IMR-90 (cell line): ENCODE measurements at regions not wholly inside any gene's neighbourhood (a gene's known extent, or its start where the extent isn't known, plus 50 kb on each side); places are given as distances from the start of the nearest gene placed in this dataset.

Experiments used
- ATAC-seq: fragments of 200-7000 bp; cut with Tn5 transposase; 2 replicates; pipeline ENCODE4 v1.9.1; 2020; ENCODE audit warnings: low read depth, mild to moderate bottlenecking, moderate library complexity
- BruUV-seq: library from RNA; stranded (reverse); fragments of 400-500 nt; replicated peaks from 2 replicates; lab custom pipeline; 2021; lab: Mats Ljungman, UMichigan
- CTCF ChIA-PET: fragments of 300-600 bp; formaldehyde crosslinking; extraction: SDS; loops from one replicate; lab custom pipeline; 2021; ENCODE audit warnings: antibody characterized with exemption; lab: Yijun Ruan, JAX
- POLR2A ChIA-PET: fragments of 300-600 bp; sonication (Branson Sonifier 250); formaldehyde crosslinking; loops from one replicate; lab custom pipeline; 2022; ENCODE audit warnings: antibody characterized with exemption; ENCODE audit not compliant: unreplicated experiment; lab: Charles Lee
- DNase-seq: peaks from one replicate; pipeline ENCODE4 v3.0.0; 2013
- H2AFZ ChIP-seq: replicated peaks from 2 replicates; pipeline ENCODE3; 2013; ENCODE audit warnings: low read length, mild to moderate bottlenecking; ENCODE audit not compliant: poor library complexity
- H2AK5ac ChIP-seq: 2 replicates; pipeline ENCODE4 v1.6.1; 2013; ENCODE audit warnings: low read depth, low read length, inconsistent platforms
- H2AK9ac ChIP-seq: replicated peaks from 2 replicates; pipeline ENCODE3; 2013; ENCODE audit warnings: mild to moderate bottlenecking, low read depth, low read length, moderate library complexity; ENCODE audit not compliant: poor library complexity
- H2BK120ac ChIP-seq: 2 replicates; pipeline ENCODE4 v1.6.1; 2013; ENCODE audit warnings: low read depth, low read length, inconsistent platforms
- H2BK15ac ChIP-seq: 3 replicates; pipeline ENCODE4 v1.6.1; 2013; ENCODE audit warnings: low read depth, low read length, inconsistent platforms
- H2BK20ac ChIP-seq: 2 replicates; pipeline ENCODE4 v1.6.1; 2013; ENCODE audit warnings: low read depth, mild to moderate bottlenecking, inconsistent platforms, low read length, moderate library complexity
- H2BK5ac ChIP-seq: 2 replicates; pipeline ENCODE4 v1.6.1; 2013; ENCODE audit warnings: mild to moderate bottlenecking, low read depth, low read length, inconsistent platforms; ENCODE audit not compliant: poor library complexity, severe bottlenecking
- H3K14ac ChIP-seq: replicated peaks from 2 replicates; pipeline ENCODE4 v1.6.1; 2013; ENCODE audit warnings: low read depth, low read length, inconsistent platforms
- H3K18ac ChIP-seq: 2 replicates; pipeline ENCODE4 v1.6.1; 2013; ENCODE audit warnings: low read depth, low read length, control low read depth
- H3K23ac ChIP-seq: 2 replicates; pipeline ENCODE4 v1.6.1; 2013; ENCODE audit warnings: low read depth, low read length, inconsistent platforms
- H3K27ac ChIP-seq: 2 replicates; pipeline ENCODE4 v1.5.1; 2013; ENCODE audit warnings: mild to moderate bottlenecking, control low read depth, low read length; ENCODE audit not compliant: insufficient read depth
- H3K27me3 ChIP-seq: 2 replicates; pipeline ENCODE4 v1.6.1; 2013; ENCODE audit warnings: low read length; ENCODE audit not compliant: control insufficient read depth, insufficient read depth
- H3K36me3 ChIP-seq: 2 replicates; pipeline ENCODE4 v1.6.1; 2013; ENCODE audit warnings: low read length, mixed read lengths; ENCODE audit not compliant: control insufficient read depth, insufficient read depth
- H3K4ac ChIP-seq: 2 replicates; pipeline ENCODE4 v1.6.1; 2013; ENCODE audit warnings: low read depth, low read length, inconsistent platforms
- H3K4me1 ChIP-seq: 2 replicates; pipeline ENCODE4 v1.6.1; 2013; ENCODE audit warnings: low read length, mixed read lengths; ENCODE audit not compliant: control insufficient read depth, insufficient read depth
- H3K4me2 ChIP-seq: 2 replicates; pipeline ENCODE4 v1.6.1; 2013; ENCODE audit warnings: low read depth, mild to moderate bottlenecking, control low read depth, low read length, moderate library complexity
- H3K4me3 ChIP-seq: 2 replicates; pipeline ENCODE4 v1.5.1; 2013; ENCODE audit warnings: low read depth, mild to moderate bottlenecking, control low read depth, low read length, moderate library complexity; ENCODE audit not compliant: insufficient read depth
- H3K56ac ChIP-seq: 2 replicates; pipeline ENCODE4 v1.6.1; 2013; ENCODE audit warnings: low read length, inconsistent platforms; ENCODE audit not compliant: insufficient read depth; ENCODE audit errors: extremely low read depth
- H3K79me1 ChIP-seq, 2 experiments: 2 replicates each; pipeline ENCODE4 v1.6.1; 2013; ENCODE audit warnings: low read length in 2 of 2, inconsistent platforms in 1 of 2, low read depth in 1 of 2
- H3K9ac ChIP-seq: 2 replicates; pipeline ENCODE4 v1.6.1; 2013; ENCODE audit warnings: low read depth, low read length, control low read depth
- H3K9me1 ChIP-seq: 2 replicates; pipeline ENCODE4 v1.6.1; 2013; ENCODE audit warnings: low read length, inconsistent platforms; ENCODE audit not compliant: insufficient read depth
- H3K9me3 ChIP-seq: 2 replicates; pipeline ENCODE4 v1.6.1; 2013; ENCODE audit warnings: low read length; ENCODE audit not compliant: control insufficient read depth, insufficient read depth
- H4K20me1 ChIP-seq: 2 replicates; pipeline ENCODE4 v1.6.1; 2013; ENCODE audit warnings: low read length, inconsistent platforms; ENCODE audit not compliant: insufficient read depth
- H4K5ac ChIP-seq: 2 replicates; pipeline ENCODE4 v1.6.1; 2013; ENCODE audit warnings: mild to moderate bottlenecking, low read depth, low read length, control low read depth
- H4K8ac ChIP-seq, 2 experiments: 2 replicates each; pipeline ENCODE4 v1.6.1; 2013; ENCODE audit warnings: low read depth in 2 of 2, low read length in 2 of 2, control low read depth in 1 of 2, inconsistent platforms in 1 of 2
- H4K91ac ChIP-seq: 2 replicates; pipeline ENCODE4 v1.6.1; 2013; ENCODE audit warnings: low read depth, low read length, inconsistent platforms; ENCODE audit not compliant: insufficient read depth
- CHD1 ChIP-seq: IDR thresholded peaks from 2 replicates; pipeline ENCODE4 v1.6.1; 2012; ENCODE audit warnings: low read depth, low read length, improper control_type of control experiment
- MAFK ChIP-seq: IDR thresholded peaks from 2 replicates; pipeline ENCODE4 v1.6.1; 2012; ENCODE audit warnings: low read depth, low read length, improper control_type of control experiment
- MAZ ChIP-seq: IDR thresholded peaks from 2 replicates; pipeline ENCODE4 v1.6.1; 2012; ENCODE audit warnings: low read depth, mild to moderate bottlenecking, low read length, improper control_type of control experiment, moderate library complexity, borderline replicate concordance
- MXI1 ChIP-seq: IDR thresholded peaks from 2 replicates; pipeline ENCODE4 v1.6.1; 2012; ENCODE audit warnings: low read depth, mild to moderate bottlenecking, low read length, moderate library complexity, borderline replicate concordance
- RAD21 ChIP-seq: IDR thresholded peaks from 2 replicates; pipeline ENCODE4 v1.6.1; 2012; ENCODE audit warnings: low read length, improper control_type of control experiment
- SMC3 ChIP-seq: fragments of 150-350 bp; IDR thresholded peaks from 2 replicates; pipeline ENCODE4 v1.6.1; 2016; ENCODE audit warnings: low read depth, mild to moderate bottlenecking, antibody characterized with exemption, low read length, moderate library complexity
- WGBS, 2 experiments: methylation state at CpG; one replicate each; pipeline versions ENCODE4 v1.1.5 to v1.1.7; 2013; ENCODE audit warnings: missing lambda C conversion rate in 2 of 2; ENCODE audit not compliant: insufficient read length in 1 of 2; ENCODE audit errors: extremely low coverage in 2 of 2; 5-methylcytosine and 5-hydroxymethylcytosine counted together
- dilution Hi-C: fragments of 300-500 bp; cut with HindIII; formaldehyde crosslinking; loops from one replicate; pipeline ENCODE4 v1.14.3; 2018; ENCODE audit warnings: low sequenced_read_pairs; ENCODE audit not compliant: unreplicated experiment
- in situ Hi-C: fragments of 300-500 bp; cut with MboI; formaldehyde crosslinking; loops from 3 replicates; pipeline ENCODE4 v1.14.3; 2019; ENCODE audit warnings: low sequenced_read_pairs, inconsistent platforms, mixed read lengths
- intact Hi-C: fragments of 100-400 bp; cut with micrococcal nuclease; formaldehyde crosslinking; loops from 2 replicates; pipeline ENCODE4 v1.10.0; 2022
- TF ChIP-seq, protein P1 (sequence below): fragments of 150-350 bp; IDR thresholded peaks from 2 replicates; pipeline ENCODE4 v1.6.1; 2016; ENCODE audit warnings: low read depth, mild to moderate bottlenecking, low read length, moderate library complexity, borderline replicate concordance
- TF ChIP-seq, protein P2 (sequence below): conservative IDR thresholded peaks from 2 replicates; pipeline ENCODE4 v1.5.1; 2012; ENCODE audit warnings: mild to moderate bottlenecking, low read depth, low read length, improper control_type of control experiment

DNA sequence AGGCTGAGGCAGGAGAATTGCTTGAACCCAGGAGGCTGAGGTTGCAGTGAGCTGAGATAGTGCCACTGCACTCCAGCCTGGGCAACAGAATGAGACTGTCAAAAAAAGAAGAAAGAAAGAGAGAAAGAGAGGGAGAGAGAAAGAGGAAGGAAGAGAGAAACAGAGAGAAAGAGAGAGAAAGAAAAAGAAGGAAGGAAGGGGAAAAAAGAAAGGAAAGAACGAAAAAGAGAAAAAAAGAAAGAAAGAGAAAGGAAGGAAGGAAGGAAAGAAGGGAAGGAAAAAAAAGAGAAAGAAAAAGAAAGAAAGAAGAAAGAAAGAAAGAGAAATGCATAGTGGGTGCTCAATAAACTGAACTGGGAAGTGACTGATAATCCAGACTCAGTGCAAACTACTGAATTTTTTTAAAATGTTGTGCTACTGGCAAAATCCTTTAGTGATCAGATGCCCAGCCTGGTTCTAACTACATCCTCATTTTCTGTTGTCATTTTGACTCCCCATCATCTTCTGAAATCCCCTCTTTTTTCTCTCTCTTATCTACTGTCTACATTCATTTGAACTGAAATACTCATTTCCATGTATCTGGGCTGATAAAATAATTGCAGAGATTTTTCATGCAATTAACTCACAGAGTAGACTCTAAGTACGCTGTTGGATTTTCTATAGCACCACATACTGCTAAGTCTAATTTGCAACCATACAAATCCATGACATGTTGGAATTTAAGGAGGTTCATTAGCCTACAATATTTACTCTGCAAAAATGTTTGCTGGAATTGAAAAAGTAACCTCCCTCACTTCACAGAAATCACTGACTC lies 85.3 kb upstream of the HIVEP1 start:
- ATAC-seq (no peak), DNase-seq (no peak)
- no peak overlapping the region for H2AK5ac ChIP-seq
- no peak overlapping the region for H2BK20ac ChIP-seq
- intact Hi-C loops (no loop called here), dilution Hi-C loops (no loop called here), in situ Hi-C loops (no loop called here)
- H3K56ac ChIP-seq = no peak overlapping the region
- H3K36me3 ChIP-seq = no peaks in the 10 kb centered on the region
- 0 out of 2 replicates have a peak, but pooled peaks cover 4% of the 10 kb centered on the region for H3K9me1 ChIP-seq
- H4K20me1 ChIP-seq = no peaks in the 10 kb centered on the region
- ChIA-PET CTCF (no interaction called here), POLR2A (no interaction called here)
- no peak overlapping the region for H2BK15ac ChIP-seq
- no peak overlapping the region for H4K91ac ChIP-seq
- H3K14ac ChIP-seq = no peak overlapping the region
- no peaks in the 10 kb centered on the region for H3K27me3 ChIP-seq
- H2AK9ac ChIP-seq = no peak overlapping the region
- no peak overlapping the region for H3K23ac ChIP-seq
- H2BK5ac ChIP-seq = no peak overlapping the region
- H4K5ac ChIP-seq = no peak overlapping the region
- no peaks in the 10 kb centered on the region for H3K79me1 ChIP-seq
- TF ChIP-seq CHD1 (no peak), MAFK (no peak), MAZ (no peak), SMC3 (no peak), RAD21 (no peak), MXI1 (no peak)
- TF ChIP-seq, protein P1, sequence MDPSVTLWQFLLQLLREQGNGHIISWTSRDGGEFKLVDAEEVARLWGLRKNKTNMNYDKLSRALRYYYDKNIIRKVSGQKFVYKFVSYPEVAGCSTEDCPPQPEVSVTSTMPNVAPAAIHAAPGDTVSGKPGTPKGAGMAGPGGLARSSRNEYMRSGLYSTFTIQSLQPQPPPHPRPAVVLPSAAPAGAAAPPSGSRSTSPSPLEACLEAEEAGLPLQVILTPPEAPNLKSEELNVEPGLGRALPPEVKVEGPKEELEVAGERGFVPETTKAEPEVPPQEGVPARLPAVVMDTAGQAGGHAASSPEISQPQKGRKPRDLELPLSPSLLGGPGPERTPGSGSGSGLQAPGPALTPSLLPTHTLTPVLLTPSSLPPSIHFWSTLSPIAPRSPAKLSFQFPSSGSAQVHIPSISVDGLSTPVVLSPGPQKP = no peak
- TF ChIP-seq, protein P2, sequence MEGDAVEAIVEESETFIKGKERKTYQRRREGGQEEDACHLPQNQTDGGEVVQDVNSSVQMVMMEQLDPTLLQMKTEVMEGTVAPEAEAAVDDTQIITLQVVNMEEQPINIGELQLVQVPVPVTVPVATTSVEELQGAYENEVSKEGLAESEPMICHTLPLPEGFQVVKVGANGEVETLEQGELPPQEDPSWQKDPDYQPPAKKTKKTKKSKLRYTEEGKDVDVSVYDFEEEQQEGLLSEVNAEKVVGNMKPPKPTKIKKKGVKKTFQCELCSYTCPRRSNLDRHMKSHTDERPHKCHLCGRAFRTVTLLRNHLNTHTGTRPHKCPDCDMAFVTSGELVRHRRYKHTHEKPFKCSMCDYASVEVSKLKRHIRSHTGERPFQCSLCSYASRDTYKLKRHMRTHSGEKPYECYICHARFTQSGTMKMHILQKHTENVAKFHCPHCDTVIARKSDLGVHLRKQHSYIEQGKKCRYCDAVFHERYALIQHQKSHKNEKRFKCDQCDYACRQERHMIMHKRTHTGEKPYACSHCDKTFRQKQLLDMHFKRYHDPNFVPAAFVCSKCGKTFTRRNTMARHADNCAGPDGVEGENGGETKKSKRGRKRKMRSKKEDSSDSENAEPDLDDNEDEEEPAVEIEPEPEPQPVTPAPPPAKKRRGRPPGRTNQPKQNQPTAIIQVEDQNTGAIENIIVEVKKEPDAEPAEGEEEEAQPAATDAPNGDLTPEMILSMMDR = no peak
- peaks cover under 1% of the 10 kb centered on the region for H3K4me1 ChIP-seq
- no peak overlapping the region for H3K4me3 ChIP-seq
- H3K4ac ChIP-seq = no peak overlapping the region
- H3K18ac ChIP-seq = no peak overlapping the region
- H3K9ac ChIP-seq = no peak overlapping the region
- H4K8ac ChIP-seq = no peak overlapping the region
- H3K9me3 ChIP-seq = no peaks in the 10 kb centered on the region
- H3K4me2 ChIP-seq = no peak overlapping the region
- no peak overlapping the region for H2BK120ac ChIP-seq
- no peak overlapping the region for H2AFZ ChIP-seq
- H3K27ac ChIP-seq = no peak overlapping the region
- BruUV-seq = no TSS peak
- 100% methylated on average over 1 of the region's 2 CpGs; no CpG with 5 or more reads in 1 of the 2 experiments for WGBS, 2 experiments
